RWPE2 (cell line): ENCODE measurements at regions not wholly inside any gene's neighbourhood (a gene's known extent, or its start where the extent isn't known, plus 50 kb on each side); places are given as distances from the start of the nearest gene placed in this dataset.

ENCODE experiments used
- ATAC-seq: fragments of 200-7000 bp; cut with Tn5 transposase; 3 replicates; pipeline ENCODE4 v1.9.1; 2021; ENCODE audit warnings: low read depth
- DNase-seq: peaks from one replicate; pipeline ENCODE4 v3.0.0-alpha.2; 2020; ENCODE audit warnings: low spot score
- H3K27ac ChIP-seq: fragments of 450-650 bp; 2 replicates; pipeline ENCODE4 v1.5.1; 2017; ENCODE audit warnings: mild to moderate bottlenecking; ENCODE audit not compliant: poor library complexity, severe bottlenecking
- H3K27me3 ChIP-seq: fragments of 250-450 bp; sonication (Bioruptor Pico); 2 replicates; pipeline ENCODE4 v1.5.1; 2021; ENCODE audit warnings: mild to moderate bottlenecking, moderate library complexity; ENCODE audit not compliant: insufficient read depth, poor library complexity, severe bottlenecking
- H3K36me3 ChIP-seq: fragments of 250-450 bp; sonication (Bioruptor Pico); 2 replicates; pipeline ENCODE4 v1.5.1; 2020; ENCODE audit warnings: low read depth, mild to moderate bottlenecking, moderate library complexity
- H3K4me1 ChIP-seq: fragments of 250-450 bp; sonication (Bioruptor Pico); 2 replicates; pipeline ENCODE4 v1.5.1; 2021; ENCODE audit warnings: mild to moderate bottlenecking, moderate library complexity; ENCODE audit not compliant: insufficient read depth, poor library complexity, severe bottlenecking
- H3K4me3 ChIP-seq: fragments of 250-450 bp; sonication (Bioruptor Pico); 2 replicates; pipeline ENCODE4 v1.5.1; 2021; ENCODE audit warnings: mild to moderate bottlenecking, moderate library complexity; ENCODE audit not compliant: severe bottlenecking
- H3K9me3 ChIP-seq: fragments of 250-450 bp; sonication (Bioruptor Pico); 2 replicates; pipeline ENCODE4 v1.5.1; 2021; ENCODE audit warnings: mild to moderate bottlenecking, moderate library complexity; ENCODE audit not compliant: severe bottlenecking
- CTCF ChIP-seq: fragments of 450-650 bp; IDR thresholded peaks from one replicate; pipeline ENCODE4 v1.5.1; 2017; ENCODE audit warnings: mild to moderate bottlenecking, moderate library complexity; ENCODE audit not compliant: poor library complexity, severe bottlenecking

- H3K27me3 ChIP-seq = no peaks in the 10 kb centered on the region
- no peak for TF ChIP-seq CTCF
Measured at GRCh38 chr7:18200855-18201254, 173.2 kb upstream of the PRPS1L1 start.

GRCh38 chr7:18201350-18201749, 173.7 kb upstream of the PRPS1L1 start:
- H3K27ac ChIP-seq = no peak overlapping the region
- H3K27me3 ChIP-seq = no peaks in the 10 kb centered on the region
- ATAC-seq (no peak; the same call in 2 of the 3 replicates), DNase-seq (no peak)
- no peaks in the 10 kb centered on the region for H3K9me3 ChIP-seq
- H3K36me3 ChIP-seq = no peaks in the 10 kb centered on the region
- no peak for TF ChIP-seq CTCF
- no peaks in the 10 kb centered on the region for H3K4me1 ChIP-seq
- H3K4me3 ChIP-seq = no peak overlapping the region

More at GRCh38 chr7:18200855-18201254, 173.2 kb upstream of the PRPS1L1 start:
- Histone ChIP-seq H3K27ac (no peak overlapping the region), H3K4me1 (no peaks in the 10 kb centered on the region), H3K36me3 (no peaks in the 10 kb centered on the region), H3K9me3 (no peaks in the 10 kb centered on the region), H3K4me3 (no peak overlapping the region)
- ATAC-seq (no peak), DNase-seq (no peak)

- DNase-seq = no peak
- no peaks in the 10 kb centered on the region for H3K9me3 ChIP-seq
- no peaks in the 10 kb centered on the region for H3K27me3 ChIP-seq
- TF ChIP-seq CTCF = no peak
- H3K4me3 ChIP-seq = no peak overlapping the region
- no peak overlapping the region for H3K27ac ChIP-seq
- H3K36me3 ChIP-seq = no peaks in the 10 kb centered on the region
- H3K4me1 ChIP-seq = no peaks in the 10 kb centered on the region
- ATAC-seq = no peak
Measured at GRCh38 chr7:18202315-18203045, 174.8 kb upstream of the PRPS1L1 start.

GRCh38 chr7:18206331-18206730, 178.7 kb upstream of the PRPS1L1 start:
- no peaks in the 10 kb centered on the region for H3K4me1 ChIP-seq
- H3K27ac ChIP-seq = no peak overlapping the region
- H3K4me3 ChIP-seq = no peak overlapping the region
- no peaks in the 10 kb centered on the region for H3K36me3 ChIP-seq
- H3K9me3 ChIP-seq = no peaks in the 10 kb centered on the region
- H3K27me3 ChIP-seq = no peaks in the 10 kb centered on the region
- TF ChIP-seq CTCF = no peak
- ATAC-seq = no peak
- DNase-seq = no peak

- ATAC-seq (no peak), DNase-seq (no peak)
- Histone ChIP-seq H3K4me3 (no peak overlapping the region), H3K36me3 (no peaks in the 10 kb centered on the region), H3K27me3 (no peaks in the 10 kb centered on the region), H3K4me1 (no peaks in the 10 kb centered on the region), H3K27ac (no peak overlapping the region), H3K9me3 (no peaks in the 10 kb centered on the region)
- no peak for TF ChIP-seq CTCF
Measured at GRCh38 chr7:18208921-18209320, 181.3 kb upstream of the PRPS1L1 start.
